GM21423 (cell line): ENCODE measurements at regions not wholly inside any gene's neighbourhood (a gene's known extent, or its start where the extent isn't known, plus 50 kb on each side); places are given as distances from the start of the nearest gene placed in this dataset.

ENCODE experiments used
- ATAC-seq: cut with Tn5 transposase; IDR thresholded peaks from one replicate; pipeline ENCODE4 v1.9.1; 2021; ENCODE audit warnings: mild to moderate bottlenecking, moderate library complexity; ENCODE audit not compliant: unreplicated experiment

- ATAC-seq, result no peak
These were observed 319.2 kb upstream of the ADGRL4 start for GRCh38 chr1:79325705-79326104.

- no peak for ATAC-seq
These were observed 318.6 kb upstream of the ADGRL4 start for GRCh38 chr1:79325126-79325525.

GRCh38 chr1:79323239-79324025, 316.9 kb upstream of the ADGRL4 start:
- ATAC-seq, result no peak

DNA sequence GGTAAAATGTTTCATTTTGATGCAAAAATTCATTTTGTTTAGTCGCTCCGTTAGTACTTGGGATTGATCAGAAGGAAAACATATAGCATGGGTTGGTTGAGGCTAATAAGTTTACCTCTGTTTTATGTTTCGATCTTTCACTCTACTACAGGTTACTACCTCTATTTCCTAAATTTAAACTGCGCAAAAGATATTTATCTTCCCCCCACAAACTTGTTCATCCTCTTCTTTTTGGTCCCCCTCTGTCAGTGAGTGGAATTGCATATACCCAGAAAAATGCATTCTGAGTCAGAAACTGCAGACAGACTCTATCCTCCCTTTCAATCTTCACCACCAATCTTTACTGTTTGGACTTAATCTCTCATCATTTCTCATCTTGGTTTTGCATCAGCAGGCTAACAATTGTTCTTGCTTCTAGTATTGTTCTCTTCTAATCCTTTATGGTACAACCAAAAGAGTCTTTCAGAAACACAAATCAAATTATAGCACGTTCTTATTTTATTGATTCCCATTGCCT, 316.0 kb upstream of the ADGRL4 start:
- ATAC-seq, result no peak

GRCh38 chr1:79312438-79312837, 305.9 kb upstream of the ADGRL4 start:
- ATAC-seq, result no peak

- ATAC-seq, result no peak
These were observed 304.1 kb upstream of the ADGRL4 start for GRCh38 chr1:79310609-79311008.

- no peak for ATAC-seq
These were observed 297.6 kb upstream of the ADGRL4 start for GRCh38 chr1:79304131-79304530.

- ATAC-seq, result no peak
These were observed 296.5 kb upstream of the ADGRL4 start for GRCh38 chr1:79303040-79303439.

GRCh38 chr1:79302380-79302930, 295.9 kb upstream of the ADGRL4 start:
- no peak for ATAC-seq

- ATAC-seq, result no peak
These were observed 289.4 kb upstream of the ADGRL4 start for GRCh38 chr1:79295967-79296366.

DNA sequence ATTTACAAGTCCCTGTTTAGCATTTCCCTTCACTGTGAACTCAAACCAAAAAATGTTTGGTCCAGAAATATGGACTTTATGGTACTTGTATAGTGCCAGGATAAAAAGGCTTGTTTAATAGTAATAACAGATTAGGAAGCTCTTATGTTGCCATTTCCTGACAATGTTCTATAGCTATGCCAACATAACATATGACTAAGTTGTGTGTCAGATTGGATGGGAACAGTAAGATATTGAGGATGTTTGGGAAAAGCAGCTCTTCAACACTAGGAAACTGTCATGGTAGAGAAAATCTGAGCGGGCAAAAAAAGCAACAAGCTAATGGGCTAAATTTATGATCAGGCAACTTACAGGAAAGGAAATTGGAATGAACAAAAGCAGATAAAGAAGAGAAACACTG, 287.1 kb upstream of the ADGRL4 start:
- no peak for ATAC-seq

- no peak for ATAC-seq
These were observed 284.5 kb upstream of the ADGRL4 start for GRCh38 chr1:79290927-79291474.

DNA sequence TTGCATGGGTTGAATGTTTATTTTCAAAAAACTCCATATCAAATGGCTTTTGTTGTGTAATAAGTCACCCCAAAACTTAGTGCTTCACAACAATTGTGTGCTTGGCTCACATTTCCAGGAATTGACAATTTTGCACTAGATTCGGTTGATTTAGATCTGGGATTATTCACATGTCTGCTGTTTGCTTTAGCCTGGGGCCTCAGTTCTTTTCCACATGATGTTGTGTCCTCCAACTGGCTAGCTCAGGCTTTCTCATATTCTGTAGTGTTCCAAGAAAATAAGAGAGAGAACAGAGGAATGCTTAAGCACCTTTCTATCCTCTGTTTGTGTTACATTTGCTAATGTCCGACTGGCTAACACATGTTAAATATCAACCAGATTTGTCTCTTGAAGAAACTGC, 281.5 kb upstream of the ADGRL4 start:
- ATAC-seq, result no peak

GRCh38 chr1:79285667-79286066, 279.1 kb upstream of the ADGRL4 start:
- ATAC-seq, result no peak

- no peak for ATAC-seq
These were observed 276.9 kb upstream of the ADGRL4 start for GRCh38 chr1:79283451-79283850.

- no peak for ATAC-seq
These were observed 274.9 kb upstream of the ADGRL4 start for GRCh38 chr1:79281442-79281841.

DNA sequence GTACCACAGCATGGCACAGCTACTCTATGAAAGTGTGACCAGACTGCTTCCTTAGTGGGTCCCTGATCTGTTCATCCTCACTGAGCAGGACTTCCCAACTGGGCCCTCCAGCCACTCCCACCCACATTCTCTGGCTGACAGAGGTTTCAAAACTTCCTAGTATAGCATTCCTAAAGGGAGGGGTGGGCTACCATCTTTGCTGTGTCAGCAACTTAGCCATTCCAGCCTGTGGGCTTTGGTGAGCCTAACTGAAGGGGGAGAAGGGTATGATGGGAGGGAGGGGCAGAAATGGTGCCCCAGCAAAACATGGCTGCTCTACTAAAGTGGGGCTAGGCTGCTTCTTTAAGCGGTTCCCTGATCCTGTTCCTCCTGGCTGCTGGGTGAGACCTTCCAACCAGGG, 265.2 kb upstream of the ADGRL4 start:
- ATAC-seq, result no peak

- ATAC-seq, result no peak
These were observed 258.7 kb upstream of the ADGRL4 start for GRCh38 chr1:79264975-79265818.

- ATAC-seq, result no peak
These were observed 257.8 kb upstream of the ADGRL4 start for GRCh38 chr1:79264285-79264684.

DNA sequence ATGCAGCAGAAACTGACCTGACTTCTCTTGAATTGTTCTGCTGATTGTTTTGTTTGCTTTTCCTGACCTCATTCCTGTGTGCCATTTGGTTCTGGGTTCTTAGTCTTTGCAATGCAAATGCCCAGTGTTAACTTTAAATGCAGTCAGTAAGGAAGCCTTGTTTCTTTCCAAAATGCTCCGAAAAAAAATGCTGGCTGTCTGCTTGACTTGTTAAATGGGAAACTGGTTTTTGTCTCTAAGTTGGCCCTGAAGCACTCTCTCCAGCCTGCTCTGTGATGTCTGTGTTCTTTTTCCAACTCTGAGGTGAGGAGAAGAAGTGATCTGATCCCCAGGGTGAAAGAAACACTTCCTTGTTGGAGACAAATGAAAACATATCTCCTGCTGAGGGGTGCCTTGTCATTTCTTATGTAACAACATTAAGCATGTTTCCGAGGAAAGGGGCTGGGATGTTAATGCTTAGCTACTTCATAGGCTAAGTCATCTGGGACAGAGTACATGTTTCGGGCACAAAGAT, 256.3 kb upstream of the ADGRL4 start:
- no peak for ATAC-seq
